Nephron (organoid): ENCODE measurements at regions not wholly inside any gene's neighbourhood (a gene's known extent, or its start where the extent isn't known, plus 50 kb on each side); places are given as distances from the start of the nearest gene placed in this dataset.
A peak's percentile ranks its signal among the peaks of the same experiment; 100 is the strongest.

Experiments
- H3K27ac Mint-ChIP-seq, 3 experiments: 2 replicates each; pipeline ENCODE4 v1.8.0; 2020; ENCODE audit warnings: mixed read lengths in 3 of 3, mild to moderate bottlenecking in 2 of 3, moderate library complexity in 1 of 3
- H3K27me3 Mint-ChIP-seq: 2 replicates; pipeline ENCODE4 v1.8.0; 2021; ENCODE audit warnings: low read depth, mild to moderate bottlenecking, moderate library complexity, mixed read lengths
- H3K36me3 Mint-ChIP-seq: 2 replicates; pipeline ENCODE4 v1.8.0; 2020; ENCODE audit warnings: low read depth, mixed read lengths
- H3K4me1 Mint-ChIP-seq: 2 replicates; pipeline ENCODE4 v1.8.0; 2020; ENCODE audit warnings: mixed read lengths
- H3K4me3 Mint-ChIP-seq, 3 experiments: 2 replicates each; pipeline ENCODE4 v1.8.0; 2020; ENCODE audit warnings: mild to moderate bottlenecking in 3 of 3, mixed read lengths in 3 of 3, moderate library complexity in 2 of 3
- H3K9me3 Mint-ChIP-seq: 2 replicates; pipeline ENCODE4 v1.8.0; 2020; ENCODE audit warnings: mixed read lengths
- CTCF ChIP-seq, 3 experiments: fragments of 200-600 bp; sonication (generic); IDR thresholded peaks; one replicate each; pipeline ENCODE4 v1.5.0; 2021; ENCODE audit warnings: antibody characterized with exemption in 3 of 3; ENCODE audit not compliant: unreplicated experiment in 3 of 3

DNA sequence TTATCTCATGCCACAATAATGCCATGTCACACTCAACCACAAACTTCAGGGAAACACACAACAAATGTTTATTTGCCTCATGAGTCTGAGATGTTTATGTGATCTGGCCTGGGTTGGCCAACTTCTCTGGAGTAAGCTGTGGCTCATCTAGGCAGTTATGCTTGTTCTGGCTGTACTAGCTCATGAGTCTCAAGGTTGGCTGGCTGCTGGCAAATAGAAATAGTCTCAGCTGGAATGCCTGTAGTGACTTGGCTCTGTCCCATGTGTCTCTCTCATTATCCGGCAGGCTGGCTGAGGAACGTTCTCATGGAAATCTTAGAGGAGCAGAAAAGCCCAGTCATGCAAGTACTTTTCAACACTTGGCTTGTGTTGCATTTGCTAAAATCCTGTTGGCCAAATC, 234.9 kb upstream of the CDH2 start:
- Mint-ChIP-seq H3K27me3 (no peaks in the 10 kb centered on the region), H3K9me3 (no peaks in the 10 kb centered on the region), H3K36me3 (no peaks in the 10 kb centered on the region), H3K4me1 (no peaks in the 10 kb centered on the region), H3K4me3 (no peak overlapping the region), H3K27ac (no peak overlapping the region)
- no peak for TF ChIP-seq CTCF (IDR thresholded peaks at IDR 0.05; ENCODE audit: unreplicated experiment in 3 of 3)

DNA sequence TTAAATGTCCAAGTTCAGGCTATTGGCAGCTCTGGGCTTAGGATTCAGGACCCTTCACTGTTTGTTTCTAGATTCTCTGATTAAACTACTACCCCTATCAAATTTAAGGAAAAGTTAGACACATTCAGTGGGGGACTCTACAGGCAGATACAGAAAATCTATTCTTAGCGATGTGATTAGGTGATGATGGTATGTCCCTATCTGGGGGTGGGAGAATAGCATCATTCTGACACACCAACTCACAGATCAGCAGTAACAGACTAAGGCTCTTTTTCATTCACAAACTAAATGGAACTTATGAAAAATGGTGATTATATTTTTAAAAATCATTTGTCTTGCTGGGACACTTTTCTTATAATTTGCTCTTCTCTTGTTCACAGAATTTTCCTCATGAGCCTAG, 232.9 kb upstream of the CDH2 start:
- H3K9me3 Mint-ChIP-seq = no peaks in the 10 kb centered on the region
- H3K4me3 Mint-ChIP-seq = no peak overlapping the region

GRCh38 chr18:28408528-28408927, 231.6 kb upstream of the CDH2 start:
- H3K27ac Mint-ChIP-seq = no peak overlapping the region
- no peaks in the 10 kb centered on the region for H3K27me3 Mint-ChIP-seq
- H3K9me3 Mint-ChIP-seq = no peaks in the 10 kb centered on the region
- TF ChIP-seq CTCF (IDR thresholded peaks at IDR 0.05; ENCODE audit: unreplicated experiment in 3 of 3) = no peak
- H3K36me3 Mint-ChIP-seq = no peaks in the 10 kb centered on the region
- H3K4me1 Mint-ChIP-seq = peaks cover 7% of the 10 kb centered on the region
- H3K4me3 Mint-ChIP-seq = no peak overlapping the region

More for the DNA sequence above, 232.9 kb upstream of the CDH2 start:
- Mint-ChIP-seq H3K4me1 (peaks cover under 1% of the 10 kb centered on the region), H3K27ac (no peak overlapping the region), H3K27me3 (no peaks in the 10 kb centered on the region), H3K36me3 (no peaks in the 10 kb centered on the region)
- no peak for TF ChIP-seq CTCF (IDR thresholded peaks at IDR 0.05; ENCODE audit: unreplicated experiment in 3 of 3)

- H3K4me3 Mint-ChIP-seq = no peak overlapping the region
- no peaks in the 10 kb centered on the region for H3K9me3 Mint-ChIP-seq
- no peaks in the 10 kb centered on the region for H3K36me3 Mint-ChIP-seq
- no peak overlapping the region for H3K27ac Mint-ChIP-seq
- peaks cover 7% of the 10 kb centered on the region for H3K4me1 Mint-ChIP-seq
- no peak for TF ChIP-seq CTCF (IDR thresholded peaks at IDR 0.05; ENCODE audit: unreplicated experiment in 3 of 3)
- no peaks in the 10 kb centered on the region for H3K27me3 Mint-ChIP-seq
Observed at GRCh38 chr18:28407681-28408080, 230.8 kb upstream of the CDH2 start.

GRCh38 chr18:28406533-28406932, 229.6 kb upstream of the CDH2 start:
- Mint-ChIP-seq H3K36me3 (no peaks in the 10 kb centered on the region), H3K4me1 (peaks cover 7% of the 10 kb centered on the region), H3K27me3 (no peaks in the 10 kb centered on the region), H3K27ac (no peak overlapping the region), H3K9me3 (no peaks in the 10 kb centered on the region), H3K4me3 (no peak overlapping the region)
- TF ChIP-seq CTCF (IDR thresholded peaks at IDR 0.05; ENCODE audit: unreplicated experiment in 3 of 3) = no peak

DNA sequence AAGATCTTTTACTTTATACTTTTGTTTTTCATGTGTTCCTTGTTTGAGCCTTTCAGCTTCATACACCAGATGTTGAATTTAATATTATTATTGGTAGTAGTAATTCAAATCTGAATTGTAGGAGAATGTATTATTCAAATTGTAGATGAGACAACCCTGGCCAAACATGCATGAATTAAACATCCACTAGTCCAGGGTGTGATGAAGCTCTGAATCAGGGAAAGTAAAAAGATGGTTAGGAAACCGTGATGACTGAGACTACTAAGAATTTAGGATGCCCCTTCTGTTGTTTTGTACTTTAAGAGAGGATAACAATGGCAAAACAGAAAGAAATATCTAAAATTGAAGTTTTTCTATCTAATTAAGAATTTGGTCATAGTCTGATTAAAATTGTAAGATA, 227.8 kb upstream of the CDH2 start:
- peaks cover 7% of the 10 kb centered on the region for H3K4me1 Mint-ChIP-seq
- H3K27me3 Mint-ChIP-seq = no peaks in the 10 kb centered on the region
- no peak for TF ChIP-seq CTCF (IDR thresholded peaks at IDR 0.05; ENCODE audit: unreplicated experiment in 3 of 3)
- H3K36me3 Mint-ChIP-seq = no peaks in the 10 kb centered on the region
- peak overlapping the region in 2 of 3 experiments; percentile 43 to 67 for H3K27ac Mint-ChIP-seq
- no peak overlapping the region for H3K4me3 Mint-ChIP-seq
- no peaks in the 10 kb centered on the region for H3K9me3 Mint-ChIP-seq
